Activated CD4-positive, alpha-beta T cell treated with anti-CD3 and anti-CD28 coated beads for 4 hours (primary cell): ENCODE measurements at regions not wholly inside any gene's neighbourhood (a gene's known extent, or its start where the extent isn't known, plus 50 kb on each side); places are given as distances from the start of the nearest gene placed in this dataset.
"Not testable (repeated sequence)": the region's sequence is repeated elsewhere in the genome, so short reads cannot be mapped to it uniquely, and the experiment has no call there.

Experiments used
- DNase-seq, 2 donors: peaks; one replicate each; pipeline ENCODE4 v3.0.0-alpha.2; 2020

DNA sequence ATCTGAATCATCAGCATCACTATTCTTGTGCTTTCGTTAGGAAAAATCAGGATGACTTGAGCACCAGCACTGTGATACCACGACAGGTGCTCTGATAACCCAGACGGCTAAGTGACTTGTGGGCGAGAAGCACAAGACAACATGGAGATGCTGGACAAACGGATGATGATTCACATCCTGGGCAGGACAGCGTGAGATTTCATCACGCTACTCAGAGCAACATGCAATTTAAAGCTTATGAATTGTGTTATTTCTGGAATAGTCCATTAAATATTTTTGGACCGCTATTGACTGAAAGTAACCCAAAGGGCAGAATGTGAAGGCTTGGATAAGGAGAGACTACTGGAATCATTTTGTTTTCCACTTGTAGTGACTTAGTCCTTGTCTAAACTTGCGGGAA lies 114.8 kb upstream of the DAPK1 start:
- no peak for DNase-seq

DNA sequence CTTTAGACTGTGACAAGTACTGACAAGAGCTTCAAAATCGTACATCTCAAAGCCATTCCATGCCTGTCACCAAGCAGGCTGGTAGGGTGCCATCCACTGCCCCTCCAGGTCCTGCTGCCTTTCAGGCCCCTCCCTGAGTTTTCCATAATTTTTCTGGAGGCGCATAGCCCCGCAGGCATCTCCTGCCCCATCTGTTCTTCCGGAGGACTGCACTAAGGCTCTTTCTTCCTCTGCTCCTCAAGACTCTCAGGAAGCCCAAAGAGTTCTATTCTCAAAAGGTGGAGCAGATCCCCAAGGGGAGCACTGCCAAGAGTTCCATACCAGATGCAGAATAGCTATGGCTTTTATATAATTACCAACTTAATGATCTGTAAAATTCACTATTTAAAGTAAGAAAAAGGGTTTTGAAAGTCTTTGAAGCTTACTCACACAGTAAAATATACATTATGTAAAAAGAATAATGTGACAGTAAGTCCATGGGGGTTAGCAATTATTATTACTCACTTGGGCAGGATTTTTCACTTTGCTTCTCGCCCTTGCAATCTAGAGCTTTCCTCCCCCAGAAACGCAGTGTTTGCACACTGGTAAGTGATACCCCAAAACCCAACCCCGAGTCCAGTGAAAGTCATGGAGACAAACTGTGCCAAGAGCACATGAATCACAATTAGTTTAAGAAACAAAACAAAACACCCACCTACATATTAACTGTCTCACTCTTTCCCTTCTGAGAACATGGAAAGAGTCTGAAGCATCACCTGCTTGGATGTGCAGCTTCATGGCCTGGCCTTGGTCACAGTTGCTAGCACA lies 114.1 kb upstream of the DAPK1 start:
- no peak for DNase-seq

DNA sequence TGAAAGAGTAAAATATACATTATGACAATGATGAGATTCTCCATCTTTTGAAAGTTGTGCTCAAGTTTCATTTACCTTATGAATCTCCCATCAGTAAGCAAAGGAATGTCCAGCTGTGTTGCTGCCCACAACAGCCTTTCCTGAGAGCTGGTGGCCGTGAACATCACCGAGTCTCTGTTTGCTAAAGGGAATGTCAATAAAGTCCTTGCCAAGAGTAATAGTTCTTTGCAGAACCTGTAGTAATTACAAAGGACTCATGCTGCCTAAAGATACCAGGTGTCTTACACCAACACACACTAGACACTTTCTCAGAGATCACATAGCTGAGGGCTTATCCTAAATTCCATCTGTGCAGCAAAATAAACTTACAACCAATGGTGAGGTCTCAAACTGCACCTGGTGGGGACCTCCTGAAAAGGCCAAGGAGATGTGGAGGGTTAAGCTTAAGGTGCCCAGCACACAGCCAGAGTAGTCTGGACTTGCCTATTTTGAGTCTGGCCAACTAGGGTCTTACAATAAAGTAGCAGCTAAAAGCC lies 111.1 kb upstream of the DAPK1 start:
- DNase-seq: no peak

DNA sequence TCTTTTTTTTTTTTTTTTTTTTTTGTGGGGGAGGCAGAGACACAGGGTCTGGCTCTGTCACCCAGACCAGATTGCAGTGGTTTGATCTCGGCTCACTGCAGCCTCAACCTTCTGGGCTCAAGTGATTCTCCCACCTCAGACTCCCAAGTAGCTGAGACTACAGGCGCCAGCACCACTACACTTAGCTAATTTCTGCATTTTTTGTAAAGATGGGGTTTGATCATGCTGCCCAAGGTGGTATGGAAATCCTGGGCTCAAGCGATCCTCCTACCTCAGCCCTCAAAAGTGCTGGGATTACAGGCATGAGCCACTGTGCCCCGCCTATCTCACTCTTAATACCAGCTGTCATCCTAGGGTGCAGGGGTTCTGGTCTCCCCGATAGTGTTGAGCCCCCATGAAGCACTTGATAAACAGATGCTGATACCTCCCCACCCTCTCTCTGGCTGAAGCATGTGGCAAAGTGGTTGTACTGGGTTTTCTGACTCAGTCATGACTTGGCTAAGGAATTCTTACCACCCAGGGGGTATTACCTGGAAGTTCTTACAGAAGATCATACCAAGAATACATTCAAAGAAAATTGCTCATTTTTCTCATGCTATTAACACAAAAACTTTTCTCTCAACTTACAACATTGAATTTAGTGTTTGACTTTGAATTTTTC lies 110.2 kb upstream of the DAPK1 start:
- no peak for DNase-seq

DNA sequence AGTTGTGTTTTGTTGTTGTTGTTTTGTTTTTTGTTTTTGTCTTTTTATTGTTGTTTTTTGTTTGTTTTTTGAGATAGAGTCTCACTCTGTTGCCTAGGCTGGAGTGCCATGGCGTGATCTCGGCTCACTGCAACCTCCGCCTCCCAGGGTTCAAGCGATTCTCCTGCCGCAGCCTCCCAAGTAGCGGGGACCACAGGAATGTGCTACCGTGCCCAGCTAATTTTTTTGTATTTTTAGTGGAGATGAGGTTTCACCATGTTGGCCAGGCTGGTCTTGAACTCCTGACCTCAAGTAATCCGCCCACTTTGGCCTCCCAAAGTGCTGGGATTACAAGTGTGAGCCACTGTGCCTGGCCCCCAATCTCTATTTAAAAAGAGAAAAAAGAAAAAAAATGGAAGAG lies 109.0 kb upstream of the DAPK1 start:
- not testable (repeated sequence) for DNase-seq

DNA sequence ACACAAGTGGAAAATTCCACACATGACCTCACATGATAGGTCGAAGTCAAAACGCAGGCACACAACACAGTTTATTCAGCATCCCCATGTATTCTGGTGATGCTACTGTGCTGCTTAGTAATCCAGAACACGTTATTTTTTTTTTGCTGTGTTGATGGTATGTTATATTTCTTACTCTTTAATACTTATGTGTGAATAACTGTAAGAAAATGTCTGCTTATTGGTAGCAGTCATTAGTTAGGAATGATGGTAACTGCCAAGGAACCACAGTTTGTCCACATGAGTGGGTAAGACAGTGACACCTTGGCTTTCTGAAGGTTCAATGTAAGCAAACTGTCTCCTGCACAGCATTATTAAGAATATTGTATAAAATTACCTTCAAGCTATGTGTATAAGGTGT lies 107.7 kb upstream of the DAPK1 start:
- DNase-seq: no peak

DNA sequence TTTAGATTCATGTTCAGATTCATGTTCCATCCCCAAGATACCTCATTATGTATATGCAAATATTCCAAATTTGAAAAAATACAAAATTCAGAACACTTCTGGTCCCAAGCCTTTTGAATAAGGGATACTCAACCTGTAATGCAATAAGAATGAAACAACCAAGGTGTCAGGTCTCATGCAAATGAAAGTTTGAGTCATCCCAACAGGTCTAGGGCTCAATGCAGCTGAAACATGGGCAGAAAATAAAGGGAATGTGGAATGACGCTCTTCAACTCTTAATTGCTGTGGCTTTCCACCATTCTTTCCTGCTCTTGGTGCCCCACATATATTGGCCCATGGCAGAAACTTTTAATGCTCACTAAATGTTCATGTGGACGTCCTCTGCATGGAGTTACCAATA lies 107.3 kb upstream of the DAPK1 start:
- DNase-seq: no peak

DNA sequence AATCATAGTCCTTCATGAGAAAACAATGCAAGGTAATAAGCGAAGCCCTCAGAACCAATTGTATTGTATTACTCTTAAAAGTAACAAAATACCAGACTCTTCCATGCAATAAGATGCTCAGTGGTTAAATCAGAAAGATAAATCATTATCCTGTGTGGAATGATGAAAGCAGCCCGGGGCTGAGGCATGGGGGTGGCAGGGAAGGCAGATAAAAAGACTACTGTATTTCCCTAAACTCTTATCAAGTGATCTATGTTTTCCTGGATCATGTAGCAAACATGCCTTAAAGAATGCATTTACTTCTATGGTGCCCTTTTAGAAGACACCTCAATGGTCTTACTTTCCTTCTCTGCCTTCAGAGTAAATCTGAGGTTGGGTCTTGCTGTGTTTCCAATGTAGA lies 105.6 kb upstream of the DAPK1 start:
- DNase-seq: no peak

DNA sequence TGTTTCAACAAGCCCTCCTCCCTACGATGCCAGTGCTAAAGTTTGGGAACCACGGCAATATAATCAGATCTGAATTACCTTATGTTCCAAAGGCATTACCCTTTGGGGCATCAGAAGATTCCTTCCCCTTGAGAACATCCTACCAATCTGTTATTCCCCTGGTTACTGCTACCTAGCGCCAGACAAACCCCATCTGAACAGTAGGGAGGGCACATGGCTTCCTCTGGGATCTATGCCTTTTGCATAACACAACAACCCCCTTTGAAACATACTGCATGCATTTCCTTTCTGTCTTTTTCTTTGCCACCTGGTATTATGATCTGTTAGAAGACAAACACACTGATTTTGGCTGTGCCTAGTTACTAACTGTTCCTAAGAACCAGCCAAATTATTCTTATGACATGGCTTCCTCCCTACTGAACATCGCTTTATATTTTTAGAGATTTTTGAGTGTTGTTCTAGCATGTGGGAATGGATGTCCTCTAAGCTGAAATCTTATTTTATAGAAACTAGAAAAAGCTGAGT lies 103.9 kb upstream of the DAPK1 start:
- no peak for DNase-seq

DNA sequence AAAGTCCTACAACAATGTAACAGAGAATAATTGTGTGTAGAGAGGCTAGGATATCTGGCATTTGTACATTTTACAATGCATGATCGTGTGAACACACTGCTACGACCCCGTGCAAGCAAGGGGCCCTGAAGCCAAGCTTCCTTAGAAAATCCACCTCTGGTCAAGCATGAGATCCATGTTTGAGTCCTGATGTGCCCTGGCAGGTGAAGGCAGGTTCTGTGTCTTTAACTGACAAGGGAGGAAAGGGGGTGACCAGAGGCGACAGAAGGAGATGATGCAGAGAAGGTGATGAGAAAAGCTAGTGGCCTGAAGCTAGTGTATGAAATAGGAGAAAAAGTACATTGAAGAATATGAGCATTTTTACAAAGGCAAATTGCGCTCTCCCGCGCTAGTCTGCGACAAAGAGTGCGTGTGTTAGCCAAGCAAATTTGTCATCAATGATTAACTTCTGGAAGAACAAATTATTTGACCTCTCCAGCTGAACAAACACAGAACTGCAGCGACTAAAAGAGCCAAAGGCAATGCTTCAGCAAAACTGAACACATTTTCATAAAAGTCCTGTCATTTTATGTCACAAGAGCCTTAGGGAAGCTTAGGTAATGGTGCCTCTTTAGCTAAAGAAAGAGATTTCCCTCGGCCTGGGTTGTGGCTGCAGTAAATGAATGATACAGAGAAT lies 101.7 kb upstream of the DAPK1 start:
- DNase-seq: no peak

DNA sequence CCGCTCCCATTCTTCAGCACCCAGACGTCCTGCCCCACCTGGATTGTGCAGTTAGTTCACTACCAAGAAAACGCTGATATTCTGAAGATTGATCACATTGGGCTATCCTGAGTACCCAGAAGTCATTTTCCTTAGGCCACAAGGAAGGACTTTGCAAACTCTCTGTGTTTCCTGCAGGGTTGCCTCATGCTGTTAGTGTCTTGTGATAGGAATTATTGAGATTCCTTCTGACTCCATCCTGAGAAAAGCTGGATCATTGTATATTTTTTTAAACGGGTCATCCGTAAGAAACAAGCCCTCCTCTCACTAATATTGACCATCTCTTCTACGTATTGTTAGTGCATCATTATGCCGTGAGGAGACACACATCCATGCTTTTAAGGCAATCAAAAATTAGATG lies 96.0 kb upstream of the DAPK1 start:
- no peak for DNase-seq

DNA sequence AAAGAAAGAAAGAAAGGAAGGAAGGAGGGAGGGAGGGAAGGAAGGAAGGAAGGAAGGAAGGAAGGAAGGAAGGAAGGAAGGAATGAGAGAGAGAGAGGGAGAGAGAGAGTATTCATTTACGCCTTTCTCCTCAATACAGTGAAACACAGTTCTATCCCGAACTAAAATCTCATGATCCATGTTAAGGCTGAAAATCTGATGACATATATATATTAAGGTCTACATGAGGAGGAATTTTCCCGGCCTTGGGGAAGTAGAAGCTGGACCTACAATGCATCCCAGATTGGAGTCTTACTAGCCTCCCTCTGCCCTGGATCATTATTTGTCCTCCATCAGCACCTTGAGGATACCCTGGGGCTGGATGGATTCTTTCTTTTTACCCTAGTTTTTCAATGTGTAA lies 95.1 kb upstream of the DAPK1 start:
- DNase-seq: no peak

DNA sequence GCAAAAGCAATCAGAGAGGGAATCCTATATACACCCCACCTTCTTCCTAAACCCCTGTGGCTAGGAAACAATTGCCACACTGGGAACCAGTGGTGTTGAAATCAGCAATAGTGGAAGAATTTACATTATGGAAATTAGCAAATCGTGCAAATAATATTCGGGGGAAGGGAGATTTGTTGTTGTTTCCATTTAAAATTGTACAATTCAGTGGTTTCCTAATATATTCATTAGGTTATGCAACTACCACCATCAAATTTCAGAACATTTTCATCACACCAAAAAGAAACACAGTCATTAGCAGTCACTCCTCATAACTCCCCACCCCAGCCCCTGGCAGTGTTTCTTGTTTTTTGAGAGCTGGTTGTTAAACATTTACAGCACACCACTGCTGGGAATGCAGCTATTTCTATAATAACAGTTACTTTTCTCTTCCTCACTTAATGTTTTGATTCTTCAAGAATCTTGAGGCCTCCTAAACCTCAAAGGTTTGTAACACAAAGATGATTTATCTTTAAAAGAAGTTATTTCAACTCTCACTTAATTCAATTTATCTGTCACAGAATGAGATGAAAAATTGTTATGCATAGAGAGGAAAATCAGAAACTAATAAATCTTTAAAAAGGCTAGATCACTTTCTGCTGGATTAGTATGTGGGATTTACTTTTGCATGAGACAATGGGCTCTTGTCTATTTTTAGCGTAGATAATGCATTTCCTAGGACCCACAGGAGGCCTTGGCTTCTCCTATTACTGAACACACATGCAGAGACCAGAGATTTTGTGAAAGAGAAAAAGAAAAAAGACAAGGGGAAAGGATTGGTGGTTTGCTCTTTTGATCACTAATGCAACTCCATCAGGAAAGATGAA lies 91.8 kb upstream of the DAPK1 start:
- DNase-seq: no peak

DNA sequence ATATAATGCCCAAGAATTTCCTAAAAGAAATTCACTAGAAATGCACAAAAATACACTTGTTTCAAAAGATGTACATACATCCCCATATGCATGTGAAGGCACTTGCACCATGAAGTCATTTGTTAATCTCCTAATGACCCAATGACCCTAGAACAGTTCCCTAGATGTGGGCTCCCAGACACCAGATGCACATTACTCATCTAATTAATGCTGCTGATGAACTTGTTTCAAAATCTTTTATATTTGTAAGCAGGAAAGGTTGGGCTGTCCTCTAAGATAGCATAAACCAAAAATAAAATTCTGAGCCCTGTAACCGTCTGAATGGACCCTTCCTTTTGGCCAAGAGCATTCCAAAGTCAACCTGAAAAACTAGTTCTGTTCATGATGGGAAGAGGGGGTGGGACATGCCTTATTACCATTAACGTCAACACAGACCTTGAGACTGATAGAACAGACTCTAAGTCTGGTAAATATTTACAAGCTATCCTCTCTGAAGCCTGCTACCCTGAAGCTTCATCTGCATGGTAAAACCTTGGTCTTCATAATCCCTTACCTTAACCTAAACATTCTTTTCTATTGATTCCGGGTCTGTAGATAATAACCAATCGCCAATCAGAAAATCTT lies 91.0 kb upstream of the DAPK1 start:
- DNase-seq: no peak

DNA sequence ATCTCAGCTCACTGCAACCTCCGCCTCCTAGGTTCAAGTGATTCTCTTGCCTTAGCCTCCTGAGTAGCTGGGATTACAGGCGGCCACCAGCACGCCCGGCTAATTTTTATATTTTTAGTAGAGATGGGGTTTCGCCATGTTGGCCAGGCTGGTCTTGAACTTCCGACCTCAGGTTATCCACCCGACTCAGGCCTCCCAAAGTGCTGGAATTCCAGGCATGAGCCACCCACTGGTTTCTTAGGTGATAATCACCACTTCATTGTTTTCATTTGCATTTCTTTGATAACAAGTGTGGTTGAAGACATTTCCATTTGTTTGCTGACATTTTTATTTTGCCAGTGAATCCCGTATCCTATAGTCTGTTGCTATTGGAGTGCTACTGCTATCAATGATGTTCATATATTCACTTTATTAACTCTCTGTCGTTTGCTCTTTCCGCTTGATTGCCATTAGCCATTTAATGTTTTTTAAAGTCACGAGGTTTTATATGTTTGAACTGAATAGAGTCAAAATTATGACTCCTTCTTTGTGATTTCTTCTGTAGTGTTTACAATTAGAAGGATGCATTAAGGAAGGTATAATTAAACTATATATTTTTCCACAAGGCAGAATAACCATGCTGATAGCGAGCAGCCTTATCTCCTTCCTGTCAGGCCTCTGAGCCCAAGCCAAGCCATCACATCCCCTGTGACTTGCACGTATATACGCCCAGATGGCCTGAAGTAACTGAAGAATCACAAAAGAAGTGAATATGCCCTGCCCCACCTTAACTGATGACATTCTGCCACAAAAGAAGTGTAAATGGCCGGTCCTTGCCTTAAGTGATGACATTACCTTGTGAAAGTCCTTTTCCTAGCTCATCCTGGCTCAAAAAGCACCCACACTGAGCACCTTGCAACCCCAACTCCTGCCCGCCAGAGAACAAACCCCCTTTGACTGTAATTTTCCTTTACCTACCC lies 87.3 kb upstream of the DAPK1 start:
- not testable (repeated sequence) for DNase-seq

DNA sequence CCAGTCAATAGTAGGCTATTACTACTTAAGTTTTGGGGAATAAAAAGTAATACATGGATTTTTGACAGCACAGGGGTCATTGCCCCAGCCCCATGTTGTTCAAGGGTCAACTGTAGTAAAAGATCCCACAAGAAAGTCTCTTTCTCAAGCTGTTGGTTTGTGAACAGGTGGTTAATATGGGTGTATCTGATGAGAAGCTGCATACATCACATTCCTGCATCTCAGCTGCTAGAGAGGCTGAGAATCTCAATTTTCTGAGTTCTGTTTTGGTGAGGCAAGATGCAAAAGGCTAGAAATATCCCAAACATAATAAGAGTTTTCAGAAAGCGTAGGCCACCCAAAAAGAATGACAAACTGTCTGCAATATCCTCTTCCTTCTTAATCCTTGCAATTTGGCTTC lies 76.8 kb upstream of the DAPK1 start:
- no peak for DNase-seq

DNA sequence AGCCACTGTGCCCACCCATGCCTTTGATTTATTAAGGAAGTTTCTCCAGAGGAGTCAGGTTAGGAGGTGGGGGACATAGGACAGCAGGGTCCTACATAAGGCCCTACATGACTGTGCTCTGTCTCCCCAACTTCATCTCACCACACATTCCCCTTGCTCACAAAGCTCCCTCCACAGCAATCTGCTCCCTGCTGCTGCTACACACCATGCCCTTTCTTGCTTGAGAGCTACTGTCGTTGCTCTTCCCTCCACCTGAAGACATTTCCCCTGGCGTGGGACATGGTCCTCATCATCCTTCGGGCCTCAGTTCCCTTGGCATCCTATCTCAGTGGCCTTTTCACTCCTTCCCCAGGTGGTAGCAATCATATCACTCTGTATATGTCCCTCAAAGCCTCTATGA lies 75.9 kb upstream of the DAPK1 start:
- no peak for DNase-seq

DNA sequence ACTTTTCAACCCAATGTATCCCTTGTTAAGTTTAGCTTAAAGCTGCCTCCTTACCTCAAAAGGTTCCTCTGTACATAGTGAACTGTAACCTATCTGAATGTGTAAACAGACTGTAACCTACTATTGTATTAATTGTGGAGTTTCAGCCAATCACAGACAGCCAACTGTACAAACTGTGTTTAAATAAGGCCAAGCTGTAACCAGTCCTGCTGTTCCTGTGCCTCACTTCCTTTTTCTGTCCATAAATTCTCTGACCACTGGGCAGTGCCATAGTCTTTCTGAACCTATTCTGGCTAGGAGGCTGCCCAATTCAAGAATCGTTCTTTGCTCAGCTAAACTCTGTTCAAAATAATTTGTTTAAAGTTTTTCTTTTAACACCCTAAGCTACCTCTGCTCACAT lies 74.7 kb upstream of the DAPK1 start:
- no peak for DNase-seq

DNA sequence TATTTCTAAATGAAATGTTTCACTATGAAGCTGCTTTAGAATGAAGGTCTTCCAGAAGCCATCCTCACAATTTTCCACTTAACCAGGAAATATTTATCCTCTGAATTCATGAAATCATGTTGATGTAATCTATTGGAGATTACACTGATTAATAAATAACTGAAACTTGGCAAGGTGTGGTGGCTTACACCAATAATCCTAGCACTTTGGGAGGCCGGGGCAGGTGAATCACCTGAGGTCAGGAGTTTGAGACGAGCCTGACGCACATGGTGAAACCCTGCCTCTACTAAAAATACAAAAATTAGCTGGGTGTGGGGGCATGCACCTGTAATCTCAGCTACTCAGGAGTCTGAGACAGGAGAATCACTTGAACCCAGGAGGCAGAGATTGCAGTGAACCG lies 73.8 kb upstream of the DAPK1 start:
- DNase-seq: not testable (repeated sequence)

DNA sequence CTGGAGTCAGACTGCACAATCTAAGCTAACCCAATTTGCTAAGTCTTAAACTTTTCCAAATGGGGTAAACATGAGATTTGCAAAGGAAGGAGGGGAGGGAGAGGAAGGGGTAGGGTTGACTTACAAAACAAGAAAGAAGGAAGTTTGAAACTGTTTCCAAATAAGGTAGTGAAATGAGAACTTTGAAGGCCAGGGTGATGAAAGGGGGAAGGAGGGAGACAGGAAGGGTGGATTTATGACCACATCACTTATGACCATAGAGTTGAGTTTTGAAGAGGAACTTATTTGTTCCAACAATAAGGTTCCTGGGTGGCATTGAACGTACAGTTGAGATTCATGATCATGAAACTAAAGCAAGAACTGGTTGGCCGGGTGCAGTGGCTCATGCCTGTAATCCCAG lies 72.5 kb upstream of the DAPK1 start:
- no peak for DNase-seq
